ENCODE measurements at regions not wholly inside any gene's neighbourhood (a gene's known extent, or its start where the extent isn't known, plus 50 kb on each side); places are given as distances from the start of the nearest gene placed in this dataset.

GRCh38 chr19:31817971-31818797 is 468.9 kb upstream of the TSHZ3 start:
- no peak overlapping the region for H2AK5ac ChIP-seq (ENCODE audit: low read depth, low read length)
- H3K36me3 ChIP-seq (replicated peaks in 1 of 2; ENCODE audit: control insufficient read depth in 2 of 2, insufficient read depth in 2 of 2, low read length in 2 of 2), result no peaks in the 10 kb centered on the region
- no peak overlapping the region for H3K23ac ChIP-seq (ENCODE audit: low read depth, low read length, poor library complexity)
- H2BK5ac ChIP-seq (ENCODE audit: low read length), result no peak overlapping the region
- no peaks in the 10 kb centered on the region for H3K27me3 ChIP-seq (ENCODE audit: control insufficient read depth in 3 of 3, insufficient read depth in 3 of 3, low read depth in 1 of 3, low read length in 3 of 3)
- no peak overlapping the region for H3K27ac ChIP-seq (replicated peaks; ENCODE audit: low read length)
- H2BK15ac ChIP-seq (ENCODE audit: low read length), result no peak overlapping the region
- no peaks in the 10 kb centered on the region for H3K79me1 ChIP-seq (ENCODE audit: low read depth, low read length)
- no peak overlapping the region for H3K4me2 ChIP-seq (ENCODE audit: insufficient read depth, low read length, poor library complexity, severe bottlenecking)
- H2BK120ac ChIP-seq (ENCODE audit: low read depth, low read length), result no peak overlapping the region
- H3K9me3 ChIP-seq (replicated peaks in 1 of 2; ENCODE audit: control insufficient read depth in 2 of 2, insufficient read depth in 1 of 2, low read depth in 1 of 2, low read length in 2 of 2), result no peaks in the 10 kb centered on the region
- H2AFZ ChIP-seq (ENCODE audit: low read length), result no peak overlapping the region
- no peak overlapping the region for H2BK12ac ChIP-seq (ENCODE audit: low read length)
- no peak overlapping the region for H3K4ac ChIP-seq (ENCODE audit: low read length)
- H4K8ac ChIP-seq (ENCODE audit: low read depth, low read length), result no peak overlapping the region
- no peak for DNase-seq (ENCODE audit: low spot score)
- no peak overlapping the region for H3K9ac ChIP-seq (ENCODE audit: low read depth, low read length, poor library complexity)
- no peak overlapping the region for H3K14ac ChIP-seq (ENCODE audit: low read length)
- WGBS, 2 donors (ENCODE audit: extremely low coverage in 2 of 2, insufficient read length in 2 of 2, insufficient replicate concordance in 1 of 2), result no CpG with 5 or more reads among the region's 6 CpGs
- H3K4me3 ChIP-seq (ENCODE audit: low read length in 2 of 2), result no peak overlapping the region
- H4K91ac ChIP-seq (ENCODE audit: low read depth, low read length, poor library complexity), result no peak overlapping the region
- peaks cover 0 to 3% of the 10 kb centered on the region in 2 donors for H3K4me1 ChIP-seq (ENCODE audit: control insufficient read depth in 2 of 2, insufficient read depth in 1 of 2, low read depth in 1 of 2, low read length in 2 of 2)
- H3K18ac ChIP-seq (ENCODE audit: low read length), result no peak overlapping the region

GRCh38 chr19:31818798-31819105 is 469.5 kb upstream of the TSHZ3 start:
- H3K23ac ChIP-seq (ENCODE audit: low read depth, low read length, poor library complexity), result no peak overlapping the region

GRCh38 chr19:31819837-31820236 is 470.6 kb upstream of the TSHZ3 start:
- Histone ChIP-seq H3K9ac (ENCODE audit: low read depth, low read length, poor library complexity) (no peak overlapping the region), H3K4ac (ENCODE audit: low read length) (no peak overlapping the region), H2BK5ac (ENCODE audit: low read length) (no peak overlapping the region), H4K8ac (ENCODE audit: low read depth, low read length) (no peak overlapping the region), H4K91ac (ENCODE audit: low read depth, low read length, poor library complexity) (no peak overlapping the region), H3K4me3 (ENCODE audit: low read length in 2 of 2) (no peak overlapping the region), H3K36me3 (replicated peaks in 1 of 2; ENCODE audit: control insufficient read depth in 2 of 2, insufficient read depth in 2 of 2, low read length in 2 of 2) (no peaks in the 10 kb centered on the region), H3K18ac (ENCODE audit: low read length) (no peak overlapping the region), H3K4me1 (ENCODE audit: control insufficient read depth in 2 of 2, insufficient read depth in 1 of 2, low read depth in 1 of 2, low read length in 2 of 2) (peaks cover 0 to 3% of the 10 kb centered on the region in 2 donors), H2BK12ac (ENCODE audit: low read length) (no peak overlapping the region), H3K14ac (ENCODE audit: low read length) (no peak overlapping the region), H2BK120ac (ENCODE audit: low read depth, low read length) (no peak overlapping the region), H2AK5ac (ENCODE audit: low read depth, low read length) (no peak overlapping the region), H3K4me2 (ENCODE audit: insufficient read depth, low read length, poor library complexity, severe bottlenecking) (no peak overlapping the region), H3K79me1 (ENCODE audit: low read depth, low read length) (no peaks in the 10 kb centered on the region), H3K9me3 (replicated peaks in 1 of 2; ENCODE audit: control insufficient read depth in 2 of 2, insufficient read depth in 1 of 2, low read depth in 1 of 2, low read length in 2 of 2) (no peaks in the 10 kb centered on the region), H3K23ac (ENCODE audit: low read depth, low read length, poor library complexity) (no peak overlapping the region), H2AFZ (ENCODE audit: low read length) (no peak overlapping the region), H3K27me3 (ENCODE audit: control insufficient read depth in 3 of 3, insufficient read depth in 3 of 3, low read depth in 1 of 3, low read length in 3 of 3) (no peaks in the 10 kb centered on the region), H2BK15ac (ENCODE audit: low read length) (no peak overlapping the region), H3K27ac (replicated peaks; ENCODE audit: low read length) (no peak overlapping the region)
- DNase-seq (ENCODE audit: low spot score), result no peak

More at GRCh38 chr19:31818798-31819105, 469.5 kb upstream of the TSHZ3 start:
- no peak overlapping the region for H3K4ac ChIP-seq (ENCODE audit: low read length)
- H2BK5ac ChIP-seq (ENCODE audit: low read length), result no peak overlapping the region
- H3K27me3 ChIP-seq (ENCODE audit: control insufficient read depth in 3 of 3, insufficient read depth in 3 of 3, low read depth in 1 of 3, low read length in 3 of 3), result no peaks in the 10 kb centered on the region
- H3K36me3 ChIP-seq (replicated peaks in 1 of 2; ENCODE audit: control insufficient read depth in 2 of 2, insufficient read depth in 2 of 2, low read length in 2 of 2), result no peaks in the 10 kb centered on the region
- H2BK15ac ChIP-seq (ENCODE audit: low read length), result no peak overlapping the region
- no peak for DNase-seq (ENCODE audit: low spot score)
- H3K9me3 ChIP-seq (replicated peaks in 1 of 2; ENCODE audit: control insufficient read depth in 2 of 2, insufficient read depth in 1 of 2, low read depth in 1 of 2, low read length in 2 of 2), result no peaks in the 10 kb centered on the region
- no peak overlapping the region for H4K8ac ChIP-seq (ENCODE audit: low read depth, low read length)
- H4K91ac ChIP-seq (ENCODE audit: low read depth, low read length, poor library complexity), result no peak overlapping the region
- H3K27ac ChIP-seq (replicated peaks; ENCODE audit: low read length), result no peak overlapping the region
- no peaks in the 10 kb centered on the region for H3K79me1 ChIP-seq (ENCODE audit: low read depth, low read length)
- H3K9ac ChIP-seq (ENCODE audit: low read depth, low read length, poor library complexity), result no peak overlapping the region
- H3K14ac ChIP-seq (ENCODE audit: low read length), result no peak overlapping the region
- H3K18ac ChIP-seq (ENCODE audit: low read length), result no peak overlapping the region
- H2BK120ac ChIP-seq (ENCODE audit: low read depth, low read length), result no peak overlapping the region
- no peak overlapping the region for H2AFZ ChIP-seq (ENCODE audit: low read length)
- H3K4me1 ChIP-seq (ENCODE audit: control insufficient read depth in 2 of 2, insufficient read depth in 1 of 2, low read depth in 1 of 2, low read length in 2 of 2), result peaks cover 0 to 3% of the 10 kb centered on the region in 2 donors
- no peak overlapping the region for H2BK12ac ChIP-seq (ENCODE audit: low read length)
- no peak overlapping the region for H2AK5ac ChIP-seq (ENCODE audit: low read depth, low read length)
- WGBS, 2 donors (ENCODE audit: extremely low coverage in 2 of 2, insufficient read length in 2 of 2, insufficient replicate concordance in 1 of 2), result no CpG with 5 or more reads among the region's 2 CpGs
- no peak overlapping the region for H3K4me3 ChIP-seq (ENCODE audit: low read length in 2 of 2)
- H3K4me2 ChIP-seq (ENCODE audit: insufficient read depth, low read length, poor library complexity, severe bottlenecking), result no peak overlapping the region

- H2AFZ ChIP-seq (ENCODE audit: low read length), result no peak overlapping the region
- H4K8ac ChIP-seq (ENCODE audit: low read depth, low read length), result no peak overlapping the region
- H2BK15ac ChIP-seq (ENCODE audit: low read length), result no peak overlapping the region
- H3K27ac ChIP-seq (replicated peaks; ENCODE audit: low read length), result no peak overlapping the region
- WGBS, 2 donors (ENCODE audit: extremely low coverage in 2 of 2, insufficient read length in 2 of 2, insufficient replicate concordance in 1 of 2), result no CpG with 5 or more reads among the region's 2 CpGs
- no peak overlapping the region for H3K14ac ChIP-seq (ENCODE audit: low read length)
- no peaks in the 10 kb centered on the region for H3K9me3 ChIP-seq (replicated peaks in 1 of 2; ENCODE audit: control insufficient read depth in 2 of 2, insufficient read depth in 1 of 2, low read depth in 1 of 2, low read length in 2 of 2)
- no peak overlapping the region for H2AK5ac ChIP-seq (ENCODE audit: low read depth, low read length)
- H3K36me3 ChIP-seq (replicated peaks in 1 of 2; ENCODE audit: control insufficient read depth in 2 of 2, insufficient read depth in 2 of 2, low read length in 2 of 2), result no peaks in the 10 kb centered on the region
- no peaks in the 10 kb centered on the region for H3K27me3 ChIP-seq (ENCODE audit: control insufficient read depth in 3 of 3, insufficient read depth in 3 of 3, low read depth in 1 of 3, low read length in 3 of 3)
- no peak overlapping the region for H3K4ac ChIP-seq (ENCODE audit: low read length)
- no peak overlapping the region for H3K18ac ChIP-seq (ENCODE audit: low read length)
- no peak for DNase-seq (ENCODE audit: low spot score)
- H3K9ac ChIP-seq (ENCODE audit: low read depth, low read length, poor library complexity), result no peak overlapping the region
- H2BK5ac ChIP-seq (ENCODE audit: low read length), result no peak overlapping the region
- no peak overlapping the region for H2BK120ac ChIP-seq (ENCODE audit: low read depth, low read length)
- no peak overlapping the region for H3K23ac ChIP-seq (ENCODE audit: low read depth, low read length, poor library complexity)
- H3K4me2 ChIP-seq (ENCODE audit: insufficient read depth, low read length, poor library complexity, severe bottlenecking), result no peak overlapping the region
- no peaks in the 10 kb centered on the region for H3K79me1 ChIP-seq (ENCODE audit: low read depth, low read length)
- no peak overlapping the region for H4K91ac ChIP-seq (ENCODE audit: low read depth, low read length, poor library complexity)
- H3K4me1 ChIP-seq (ENCODE audit: control insufficient read depth in 2 of 2, insufficient read depth in 1 of 2, low read depth in 1 of 2, low read length in 2 of 2), result peaks cover 0 to 3% of the 10 kb centered on the region in 2 donors
- no peak overlapping the region for H3K4me3 ChIP-seq (ENCODE audit: low read length in 2 of 2)
- no peak overlapping the region for H2BK12ac ChIP-seq (ENCODE audit: low read length)
These were observed 472.1 kb upstream of the TSHZ3 start for GRCh38 chr19:31821346-31821745.

All from neuronal stem cell (in vitro differentiated cells).